ENCODE measurements at regions not wholly inside any gene's neighbourhood (a gene's known extent, or its start where the extent isn't known, plus 50 kb on each side); places are given as distances from the start of the nearest gene placed in this dataset.
"Not testable (repeated sequence)": the region's sequence is repeated elsewhere in the genome, so short reads cannot be mapped to it uniquely, and the experiment has no call there.

- no peak overlapping the region for H3K4me3 ChIP-seq (ENCODE audit: low read length)
- no peak for DNase-seq (ENCODE audit: low read depth)
- TF ChIP-seq CTCF (conservative IDR thresholded peaks at IDR 0.05; ENCODE audit: low read depth, low read length), result no peak
Observed at GRCh38 chr4:119955256-119955655, 111.4 kb downstream of the MAD2L1 start.

- not testable (repeated sequence) for DNase-seq (ENCODE audit: low read depth); H3K4me3 ChIP-seq (ENCODE audit: low read length)
Observed at GRCh38 chr4:119954487-119954886, 112.2 kb downstream of the MAD2L1 start.

GRCh38 chr4:119946359-119946758 lies 120.3 kb downstream of the MAD2L1 start:
- H3K4me3 ChIP-seq (ENCODE audit: low read length), result no peak overlapping the region
- no peak for TF ChIP-seq CTCF (conservative IDR thresholded peaks at IDR 0.05; ENCODE audit: low read depth, low read length)
- no peak for DNase-seq (ENCODE audit: low read depth)

GRCh38 chr4:119942806-119943205 lies 123.8 kb downstream of the MAD2L1 start:
- no peak for DNase-seq (ENCODE audit: low read depth)
- TF ChIP-seq CTCF (conservative IDR thresholded peaks at IDR 0.05; ENCODE audit: low read depth, low read length), result no peak
- no peak overlapping the region for H3K4me3 ChIP-seq (ENCODE audit: low read length)

- TF ChIP-seq CTCF (conservative IDR thresholded peaks at IDR 0.05; ENCODE audit: low read depth, low read length), result no peak
- no peak overlapping the region for H3K4me3 ChIP-seq (ENCODE audit: low read length)
Observed at GRCh38 chr4:119940557-119940956, 126.1 kb downstream of the MAD2L1 start.

GRCh38 chr4:119939071-119939995 lies 127.3 kb downstream of the MAD2L1 start:
- no peak for DNase-seq (ENCODE audit: low read depth)
- no peak for TF ChIP-seq CTCF (conservative IDR thresholded peaks at IDR 0.05; ENCODE audit: low read depth, low read length)

More at GRCh38 chr4:119940557-119940956, 126.1 kb downstream of the MAD2L1 start:
- no peak for DNase-seq (ENCODE audit: low read depth)

GRCh38 chr4:119937746-119938145 lies 128.9 kb downstream of the MAD2L1 start:
- no peak for TF ChIP-seq CTCF (conservative IDR thresholded peaks at IDR 0.05; ENCODE audit: low read depth, low read length)
- DNase-seq (ENCODE audit: low read depth), result no peak
- H3K4me3 ChIP-seq (ENCODE audit: low read length), result no peak overlapping the region

More at GRCh38 chr4:119939071-119939995, 127.3 kb downstream of the MAD2L1 start:
- no peak overlapping the region for H3K4me3 ChIP-seq (ENCODE audit: low read length)
